ENCODE measurements at regions not wholly inside any gene's neighbourhood (a gene's known extent, or its start where the extent isn't known, plus 50 kb on each side); places are given as distances from the start of the nearest gene placed in this dataset.

DNA sequence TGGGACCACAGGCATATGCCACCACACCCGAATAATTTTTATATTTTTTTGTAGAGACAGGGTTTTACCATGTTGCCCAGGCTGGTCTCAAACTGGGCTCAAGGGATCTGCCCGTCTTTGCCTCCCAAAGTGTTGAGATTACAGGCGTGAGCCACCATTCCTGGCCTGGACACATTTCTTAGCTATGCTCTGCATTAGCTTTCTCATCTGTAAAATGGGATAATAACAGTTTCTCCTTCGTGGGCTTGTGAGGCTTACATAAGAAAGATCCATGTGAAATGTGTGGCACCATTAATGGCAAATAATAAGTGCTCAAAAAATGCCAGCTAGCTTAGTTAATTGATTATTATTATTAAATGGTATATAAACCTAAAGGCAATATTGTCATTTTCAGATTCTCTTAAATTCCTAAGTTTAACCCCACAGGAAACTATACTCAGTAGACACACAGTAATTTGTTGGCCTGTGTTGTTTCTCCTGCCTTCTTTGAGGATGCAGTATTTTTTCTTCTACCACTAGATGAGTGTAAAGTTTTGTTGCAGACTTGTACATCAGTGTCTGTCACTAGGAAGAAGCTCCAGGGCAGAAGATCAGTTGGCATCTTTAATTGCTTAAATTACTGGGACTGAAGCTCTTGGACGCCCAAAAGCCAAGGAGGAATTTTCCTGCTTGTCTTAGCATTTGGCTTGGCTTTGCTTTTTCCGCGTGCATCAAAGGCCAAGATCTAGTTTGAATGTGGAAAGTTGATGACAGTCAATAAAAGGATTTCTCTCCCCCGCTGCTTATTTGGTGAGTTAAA is 162.3 kb upstream of the ZNF217 start:
- Histone ChIP-seq H3K4me3 (no peak overlapping the region), H3K27ac (no peak overlapping the region)
- no peak for DNase-seq (ENCODE audit: low spot score)
- TF ChIP-seq, protein P1, sequence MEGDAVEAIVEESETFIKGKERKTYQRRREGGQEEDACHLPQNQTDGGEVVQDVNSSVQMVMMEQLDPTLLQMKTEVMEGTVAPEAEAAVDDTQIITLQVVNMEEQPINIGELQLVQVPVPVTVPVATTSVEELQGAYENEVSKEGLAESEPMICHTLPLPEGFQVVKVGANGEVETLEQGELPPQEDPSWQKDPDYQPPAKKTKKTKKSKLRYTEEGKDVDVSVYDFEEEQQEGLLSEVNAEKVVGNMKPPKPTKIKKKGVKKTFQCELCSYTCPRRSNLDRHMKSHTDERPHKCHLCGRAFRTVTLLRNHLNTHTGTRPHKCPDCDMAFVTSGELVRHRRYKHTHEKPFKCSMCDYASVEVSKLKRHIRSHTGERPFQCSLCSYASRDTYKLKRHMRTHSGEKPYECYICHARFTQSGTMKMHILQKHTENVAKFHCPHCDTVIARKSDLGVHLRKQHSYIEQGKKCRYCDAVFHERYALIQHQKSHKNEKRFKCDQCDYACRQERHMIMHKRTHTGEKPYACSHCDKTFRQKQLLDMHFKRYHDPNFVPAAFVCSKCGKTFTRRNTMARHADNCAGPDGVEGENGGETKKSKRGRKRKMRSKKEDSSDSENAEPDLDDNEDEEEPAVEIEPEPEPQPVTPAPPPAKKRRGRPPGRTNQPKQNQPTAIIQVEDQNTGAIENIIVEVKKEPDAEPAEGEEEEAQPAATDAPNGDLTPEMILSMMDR (IDR thresholded peaks at IDR 0.05): no peak

DNA sequence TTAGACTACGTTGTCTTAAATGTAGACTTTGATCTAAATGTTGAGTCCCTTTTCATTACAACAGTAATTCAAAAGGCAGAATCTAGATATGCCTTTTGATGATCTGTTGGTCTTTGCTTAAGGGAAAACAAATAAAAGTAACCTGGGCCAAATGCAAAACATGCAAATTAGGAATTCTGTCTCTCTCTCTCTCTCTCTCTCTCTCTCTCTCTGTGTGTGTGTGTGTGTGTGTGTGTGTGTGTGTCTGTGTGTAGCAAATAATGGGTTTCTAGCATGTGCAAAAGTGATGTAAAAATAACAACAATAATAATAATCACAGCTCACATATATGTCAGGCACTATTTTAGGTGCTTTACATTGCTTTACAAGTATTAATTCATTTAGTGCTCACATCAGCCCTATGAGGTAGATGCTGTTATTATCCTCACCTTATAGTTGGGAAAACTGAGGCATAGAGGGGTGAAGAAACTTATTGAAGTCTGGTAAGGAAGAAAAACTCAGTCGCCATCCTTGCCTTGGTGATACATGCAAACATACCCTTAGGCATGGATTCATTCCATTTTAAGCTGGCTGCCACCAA is 160.3 kb upstream of the ZNF217 start:
- TF ChIP-seq, protein P1 (IDR thresholded peaks at IDR 0.05): no peak
- Histone ChIP-seq H3K4me3 (no peak overlapping the region), H3K27ac (no peak overlapping the region)
- DNase-seq (ENCODE audit: low spot score): no peak

DNA sequence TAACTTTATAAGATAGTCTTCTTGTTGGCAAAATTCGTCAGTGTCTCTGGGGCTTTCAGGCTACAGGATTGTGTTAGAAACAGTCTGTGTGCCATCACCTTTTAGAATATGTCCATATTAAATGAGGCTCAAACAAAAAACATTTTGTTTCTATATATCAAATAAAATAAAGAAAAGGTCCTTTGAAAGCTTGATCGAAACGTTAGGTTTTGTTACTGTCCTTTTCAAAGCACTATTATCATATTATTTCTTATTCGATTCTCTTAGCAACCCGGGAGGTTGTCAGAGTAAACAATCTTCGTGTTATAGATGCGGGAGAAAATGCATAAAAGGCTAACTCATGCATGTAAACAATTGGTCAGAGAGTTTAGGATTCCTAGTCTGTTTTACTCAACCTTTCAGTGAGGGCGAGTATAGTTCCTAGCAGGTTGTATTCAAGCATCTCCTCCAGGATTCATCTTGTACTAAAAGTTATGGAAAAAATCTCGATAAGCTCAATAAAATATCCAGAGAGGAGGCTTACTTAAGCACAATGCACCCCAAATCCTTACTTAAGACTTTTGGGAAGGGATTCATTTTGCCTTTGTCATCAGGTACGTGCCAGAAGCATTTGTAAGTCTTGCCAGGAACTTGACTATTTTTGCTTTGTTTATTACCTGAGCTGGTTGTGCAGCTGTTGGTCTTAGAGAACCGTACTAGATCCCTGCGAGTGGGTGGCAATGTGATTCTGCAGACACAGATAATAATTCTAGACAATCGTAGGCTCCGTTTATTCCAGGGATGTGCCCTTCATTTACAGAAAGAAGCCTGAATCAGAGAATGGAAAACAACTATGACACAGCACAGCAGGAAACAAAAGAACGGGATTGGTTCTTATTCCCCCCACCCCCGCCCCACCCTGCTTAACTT is 159.6 kb upstream of the ZNF217 start:
- TF ChIP-seq, protein P1 (IDR thresholded peaks at IDR 0.05): no peak
- H3K27ac ChIP-seq: no peak overlapping the region
- H3K4me3 ChIP-seq: no peak overlapping the region
- DNase-seq (ENCODE audit: low spot score): no peak

DNA sequence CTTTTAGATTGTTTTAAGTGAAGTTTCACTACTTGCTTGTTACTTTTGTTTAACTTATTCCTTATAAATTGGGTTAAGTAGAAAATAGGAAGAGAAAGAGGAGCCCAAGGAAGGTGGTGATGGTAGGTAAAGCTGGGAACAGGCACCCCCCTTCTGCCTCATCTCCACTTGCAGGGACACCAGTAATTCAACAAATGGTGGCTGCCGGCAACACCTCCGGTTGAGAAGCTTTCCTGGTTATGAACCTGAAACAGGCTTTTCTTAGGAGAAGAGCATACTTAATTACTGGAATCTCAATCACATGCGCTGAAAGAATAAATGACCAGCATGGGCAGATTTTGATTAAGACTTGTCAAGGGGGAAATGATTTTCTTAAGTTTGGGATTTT is 158.9 kb upstream of the ZNF217 start:
- Histone ChIP-seq H3K27ac (no peak overlapping the region), H3K4me3 (no peak overlapping the region)
- TF ChIP-seq, protein P1 (IDR thresholded peaks at IDR 0.05): no peak
- no peak for DNase-seq (ENCODE audit: low spot score)

DNA sequence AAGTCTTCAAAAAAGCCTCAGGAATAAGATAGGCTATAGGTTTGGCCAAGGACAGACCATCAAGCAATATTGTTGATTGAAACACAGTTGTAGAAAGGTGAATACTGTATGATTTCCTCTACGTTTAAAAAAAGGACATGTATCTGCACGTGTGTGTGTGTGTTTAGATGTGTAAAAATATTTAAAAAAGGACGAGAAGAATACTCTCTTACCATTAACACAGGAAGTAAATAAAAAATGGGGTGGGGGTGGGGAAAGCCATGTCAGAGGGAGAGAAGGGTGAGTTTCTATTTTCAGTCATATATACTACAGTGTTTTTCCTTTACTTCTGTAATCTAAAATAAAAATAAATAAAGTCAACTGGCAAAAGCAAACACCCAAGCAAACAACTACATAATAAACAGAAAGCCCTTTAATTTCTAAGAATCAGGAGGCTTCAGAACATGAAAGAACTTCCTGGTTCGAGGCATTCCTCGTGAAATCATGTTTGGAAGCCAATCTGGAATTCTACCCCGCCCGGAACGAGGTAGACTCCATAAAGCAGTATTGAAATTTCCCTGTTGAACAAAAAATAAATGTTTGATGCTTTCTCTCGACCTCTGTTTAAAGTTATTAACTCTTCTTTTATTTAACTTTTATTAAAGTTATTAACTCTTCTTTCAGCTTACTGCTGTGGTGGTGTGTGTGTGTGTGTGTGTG is 158.1 kb upstream of the ZNF217 start:
- TF ChIP-seq, protein P1 (IDR thresholded peaks at IDR 0.05): no peak
- H3K27ac ChIP-seq: no peak overlapping the region
- DNase-seq (ENCODE audit: low spot score): no peak
- no peak overlapping the region for H3K4me3 ChIP-seq

DNA sequence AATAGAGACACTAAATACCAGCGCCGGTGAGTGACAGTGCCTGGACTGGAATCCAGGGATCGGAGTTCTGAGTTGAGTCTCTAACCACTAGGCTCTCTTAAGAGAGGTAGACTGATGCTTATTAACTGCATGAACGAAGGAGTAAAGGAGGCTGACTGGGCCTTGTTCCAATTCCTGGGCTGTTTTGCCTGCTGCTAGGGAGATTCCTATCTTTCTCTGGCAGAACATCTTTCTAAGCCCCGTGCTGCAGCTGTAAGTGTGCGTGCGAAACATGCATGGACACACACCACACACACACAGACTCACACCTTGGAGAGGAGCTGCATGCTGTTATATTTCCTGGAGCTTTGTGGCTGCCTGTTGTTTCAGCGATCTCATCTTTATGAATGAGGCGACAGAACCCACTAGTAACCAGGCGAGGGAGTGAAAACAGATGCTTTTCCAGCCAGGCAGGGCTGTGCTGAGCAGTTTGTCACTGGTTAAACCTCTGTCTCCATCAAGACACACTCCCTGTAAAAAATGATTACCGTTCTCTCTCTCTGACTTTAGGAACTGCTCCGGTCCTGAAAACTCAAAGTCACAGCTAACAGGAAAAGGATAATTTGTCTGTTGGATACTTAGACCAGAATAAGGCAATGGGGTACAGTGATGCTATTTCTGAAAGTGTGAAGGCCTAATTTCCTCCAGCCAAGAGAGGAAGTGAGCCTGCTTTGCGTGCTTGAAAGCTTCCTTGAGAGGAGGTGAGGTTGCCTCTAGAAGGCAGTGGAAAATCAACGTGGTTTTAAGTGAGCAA is 157.4 kb upstream of the ZNF217 start:
- DNase-seq (ENCODE audit: low spot score): no peak
- H3K27ac ChIP-seq: no peak overlapping the region
- TF ChIP-seq, protein P1 (IDR thresholded peaks at IDR 0.05): no peak
- H3K4me3 ChIP-seq: no peak overlapping the region

All from coronary artery (tissue), 2 donors.